ENCODE measurements at regions not wholly inside any gene's neighbourhood (a gene's known extent, or its start where the extent isn't known, plus 50 kb on each side); places are given as distances from the start of the nearest gene placed in this dataset.

DNA sequence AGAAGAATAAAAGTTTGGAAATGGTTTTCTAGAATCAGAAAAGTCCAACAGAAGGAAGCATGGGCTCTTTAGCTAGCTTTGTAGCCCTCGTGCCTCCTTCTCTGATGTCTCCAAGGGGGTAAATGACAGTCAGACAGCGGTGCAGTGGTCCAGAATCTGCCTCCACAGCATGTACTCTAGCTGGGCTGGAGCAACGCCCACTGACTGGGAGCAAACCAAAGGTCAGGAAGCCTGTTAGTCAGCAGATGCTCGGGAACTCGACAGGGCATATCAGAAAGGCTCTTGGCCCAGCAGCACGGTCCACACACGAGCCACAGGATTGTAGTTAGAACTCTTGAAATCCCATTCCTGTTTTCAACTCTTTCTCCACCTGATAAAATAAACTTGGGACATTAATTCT is 164.3 kb downstream of the GRIN2B start:
- TF ChIP-seq, protein P1, sequence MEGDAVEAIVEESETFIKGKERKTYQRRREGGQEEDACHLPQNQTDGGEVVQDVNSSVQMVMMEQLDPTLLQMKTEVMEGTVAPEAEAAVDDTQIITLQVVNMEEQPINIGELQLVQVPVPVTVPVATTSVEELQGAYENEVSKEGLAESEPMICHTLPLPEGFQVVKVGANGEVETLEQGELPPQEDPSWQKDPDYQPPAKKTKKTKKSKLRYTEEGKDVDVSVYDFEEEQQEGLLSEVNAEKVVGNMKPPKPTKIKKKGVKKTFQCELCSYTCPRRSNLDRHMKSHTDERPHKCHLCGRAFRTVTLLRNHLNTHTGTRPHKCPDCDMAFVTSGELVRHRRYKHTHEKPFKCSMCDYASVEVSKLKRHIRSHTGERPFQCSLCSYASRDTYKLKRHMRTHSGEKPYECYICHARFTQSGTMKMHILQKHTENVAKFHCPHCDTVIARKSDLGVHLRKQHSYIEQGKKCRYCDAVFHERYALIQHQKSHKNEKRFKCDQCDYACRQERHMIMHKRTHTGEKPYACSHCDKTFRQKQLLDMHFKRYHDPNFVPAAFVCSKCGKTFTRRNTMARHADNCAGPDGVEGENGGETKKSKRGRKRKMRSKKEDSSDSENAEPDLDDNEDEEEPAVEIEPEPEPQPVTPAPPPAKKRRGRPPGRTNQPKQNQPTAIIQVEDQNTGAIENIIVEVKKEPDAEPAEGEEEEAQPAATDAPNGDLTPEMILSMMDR (IDR thresholded peaks at IDR 0.05; ENCODE audit: insufficient read depth, low read depth, low read length, missing control alignments), result no peak
- H3K4me3 ChIP-seq (ENCODE audit: low read depth, low read length), result no peak overlapping the region
- no peak for DNase-seq (ENCODE audit: low read depth)

DNA sequence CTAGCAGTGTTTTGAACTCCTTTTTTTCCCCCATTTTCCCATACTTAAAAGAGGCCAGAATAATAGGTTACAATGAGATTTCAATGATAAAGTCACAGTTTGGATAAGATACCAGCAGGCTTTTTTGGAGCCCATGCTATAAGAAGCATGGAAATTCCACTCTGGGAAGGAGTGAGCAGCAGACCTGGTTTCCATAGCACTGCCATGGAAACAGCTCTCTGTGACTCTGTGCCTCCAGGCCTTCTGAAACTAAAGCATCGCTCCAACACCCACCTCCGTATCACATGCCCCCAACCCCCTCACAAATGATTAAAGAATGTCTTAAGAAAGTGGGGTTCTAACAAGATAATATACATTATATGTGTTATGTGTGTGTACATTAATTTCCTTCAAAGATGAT is 165.0 kb downstream of the GRIN2B start:
- no peak for DNase-seq (ENCODE audit: low read depth)
- TF ChIP-seq, protein P1 (IDR thresholded peaks at IDR 0.05; ENCODE audit: insufficient read depth, low read depth, low read length, missing control alignments), result no peak
- no peak overlapping the region for H3K4me3 ChIP-seq (ENCODE audit: low read depth, low read length)

DNA sequence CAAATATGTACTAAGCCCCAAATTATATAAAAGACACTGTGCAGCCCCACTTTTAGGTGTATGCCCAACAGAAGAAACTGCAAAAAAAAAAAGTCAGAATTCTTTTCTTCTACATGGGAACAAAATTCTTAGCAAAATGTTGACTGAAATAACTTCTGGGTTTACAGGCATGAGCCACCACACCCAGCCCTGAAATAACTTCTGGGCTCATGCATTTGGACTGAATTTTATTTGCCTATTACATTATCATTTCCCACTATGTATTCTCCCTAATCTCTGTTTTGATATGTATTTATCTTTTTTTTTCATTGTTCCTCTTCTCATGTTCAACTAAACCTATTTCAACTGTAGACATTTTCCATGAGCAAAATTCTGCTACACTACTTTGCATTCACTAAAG is 169.2 kb downstream of the GRIN2B start:
- H3K4me3 ChIP-seq (ENCODE audit: low read depth, low read length), result no peak overlapping the region
- DNase-seq (ENCODE audit: low read depth), result no peak
- TF ChIP-seq, protein P1 (IDR thresholded peaks at IDR 0.05; ENCODE audit: insufficient read depth, low read depth, low read length, missing control alignments), result no peak

DNA sequence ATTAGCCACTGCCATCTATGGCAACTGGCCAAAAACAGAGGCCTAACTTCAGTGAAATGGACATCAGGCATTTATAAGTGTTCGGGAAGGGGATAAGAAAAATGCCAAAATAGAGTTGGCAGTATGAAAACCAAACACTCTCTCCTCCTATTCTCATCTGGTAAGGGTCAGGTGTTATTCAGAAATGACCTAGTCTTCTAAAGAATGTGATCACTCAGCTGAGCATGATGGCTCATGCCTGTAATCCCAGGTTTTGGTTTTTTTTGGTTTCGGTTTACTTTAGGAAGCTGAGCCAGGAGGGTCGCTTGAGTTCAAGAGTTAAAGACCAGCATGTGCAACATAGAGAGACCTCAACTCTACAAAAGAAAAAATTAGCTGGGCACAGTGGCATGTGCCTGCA is 170.3 kb downstream of the GRIN2B start:
- DNase-seq (ENCODE audit: low read depth), result no peak

DNA sequence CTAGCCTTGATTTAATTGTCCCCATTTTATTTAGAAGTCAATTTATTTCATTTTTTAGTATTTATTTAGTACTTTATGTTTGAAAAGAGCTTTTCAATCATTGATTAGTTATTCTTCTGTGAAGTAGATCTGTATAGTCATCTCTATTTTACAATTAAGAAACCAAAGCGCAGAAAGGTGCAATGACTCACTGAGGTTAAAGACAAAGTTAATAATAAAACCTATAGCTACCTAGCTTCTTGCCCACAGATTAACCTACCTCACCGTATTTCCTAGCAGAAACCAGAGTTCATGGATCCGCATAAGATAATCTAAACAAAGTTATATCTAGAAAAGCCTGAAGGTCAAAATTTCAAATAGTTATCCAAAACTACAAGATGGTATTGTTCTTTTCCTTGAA is 176.4 kb downstream of the GRIN2B start:
- TF ChIP-seq, protein P1 (IDR thresholded peaks at IDR 0.05; ENCODE audit: insufficient read depth, low read depth, low read length, missing control alignments), result no peak
- no peak for DNase-seq (ENCODE audit: low read depth)
- no peak overlapping the region for H3K4me3 ChIP-seq (ENCODE audit: low read depth, low read length)

More for the DNA sequence above, 170.3 kb downstream of the GRIN2B start:
- no peak overlapping the region for H3K4me3 ChIP-seq (ENCODE audit: low read depth, low read length)
- TF ChIP-seq, protein P1 (IDR thresholded peaks at IDR 0.05; ENCODE audit: insufficient read depth, low read depth, low read length, missing control alignments), result no peak

DNA sequence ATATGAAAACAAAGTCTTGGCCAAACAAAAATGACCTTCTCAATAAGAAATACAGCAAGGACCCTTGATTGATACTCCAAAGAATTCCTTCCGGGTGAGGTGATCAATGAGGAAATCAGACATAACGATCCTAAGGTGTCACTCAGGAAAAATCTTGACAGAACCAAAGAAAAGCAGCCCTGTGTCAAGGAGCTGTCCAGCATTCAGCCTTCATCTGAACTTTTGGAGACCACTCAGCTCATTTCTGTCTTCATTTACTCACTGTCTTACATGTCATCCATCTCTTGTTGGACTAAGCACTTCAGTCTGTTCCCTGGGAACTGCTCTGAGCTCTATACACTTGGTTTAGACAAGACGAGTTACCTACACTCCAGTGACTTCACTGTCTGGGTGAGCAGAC is 179.9 kb downstream of the GRIN2B start:
- TF ChIP-seq, protein P1 (IDR thresholded peaks at IDR 0.05; ENCODE audit: insufficient read depth, low read depth, low read length, missing control alignments), result no peak
- H3K4me3 ChIP-seq (ENCODE audit: low read depth, low read length), result no peak overlapping the region
- DNase-seq (ENCODE audit: low read depth), result no peak

DNA sequence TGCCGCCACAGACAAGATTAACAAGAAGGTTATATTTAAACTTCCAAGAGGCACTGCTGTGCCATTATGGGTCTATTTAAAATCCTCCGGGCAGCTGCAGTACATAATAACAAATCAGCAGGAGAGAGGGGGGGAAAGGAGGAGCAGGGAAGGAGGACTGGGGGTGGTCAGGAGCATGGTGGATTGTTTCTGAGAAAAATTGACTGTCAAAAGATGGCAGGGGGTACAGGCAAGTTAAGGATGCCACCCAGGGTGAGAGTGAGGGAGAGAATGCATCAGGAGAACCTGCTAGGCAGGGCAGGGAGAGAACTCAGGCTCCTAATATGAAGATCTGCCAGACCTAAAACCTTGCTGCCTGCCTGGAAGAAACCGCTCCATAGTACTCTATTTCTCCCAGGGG is 181.8 kb downstream of the GRIN2B start:
- TF ChIP-seq, protein P1 (IDR thresholded peaks at IDR 0.05; ENCODE audit: insufficient read depth, low read depth, low read length, missing control alignments), result no peak

More for the DNA sequence above, 181.8 kb downstream of the GRIN2B start:
- no peak for DNase-seq (ENCODE audit: low read depth)
- H3K4me3 ChIP-seq (ENCODE audit: low read depth, low read length), result no peak overlapping the region
